Omental fat pad (tissue), 3 donors: ENCODE measurements at regions not wholly inside any gene's neighbourhood (a gene's known extent, or its start where the extent isn't known, plus 50 kb on each side); places are given as distances from the start of the nearest gene placed in this dataset.

ENCODE experiments used
- ATAC-seq: fragments of 150-250 bp; one replicate; pipeline ENCODE4 v1.9.1; 2016; ENCODE audit warnings: mild to moderate bottlenecking, moderate library complexity; ENCODE audit not compliant: low FRiP score
- DNase-seq: peaks from one replicate; pipeline ENCODE4 v3.0.0-alpha.2; 2019; ENCODE audit warnings: low spot score
- CTCF ChIP-seq, 3 donors: fragments of 450-650 bp; IDR thresholded peaks; one replicate each; pipeline ENCODE4 v1.5.1; 2016 to 2017; ENCODE audit warnings: antibody characterized with exemption in 3 of 3, mild to moderate bottlenecking in 3 of 3, moderate library complexity in 2 of 3

DNA sequence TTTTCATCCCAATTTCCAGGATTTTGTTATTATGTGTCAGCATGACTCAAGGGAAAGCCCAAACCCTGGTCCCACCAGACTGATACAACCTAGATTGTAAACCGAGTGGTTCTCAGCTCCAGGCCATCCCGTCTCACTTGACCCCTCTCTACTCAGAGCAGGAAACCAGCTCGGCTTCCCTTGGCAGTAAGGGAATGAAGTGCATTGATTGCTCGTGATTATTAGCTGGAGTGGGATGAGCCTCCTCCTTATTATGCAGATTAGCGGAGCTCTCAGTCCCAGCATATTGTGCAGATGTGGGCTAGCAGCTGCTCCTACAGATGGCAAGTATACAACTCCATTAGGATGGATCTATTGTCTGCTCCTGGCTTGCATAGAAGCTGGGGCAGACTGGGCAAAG lies 167.6 kb downstream of the LNPK start:
- DNase-seq (no peak), ATAC-seq (no peak)
- no peak for TF ChIP-seq CTCF (IDR thresholded peaks at IDR 0.05)

DNA sequence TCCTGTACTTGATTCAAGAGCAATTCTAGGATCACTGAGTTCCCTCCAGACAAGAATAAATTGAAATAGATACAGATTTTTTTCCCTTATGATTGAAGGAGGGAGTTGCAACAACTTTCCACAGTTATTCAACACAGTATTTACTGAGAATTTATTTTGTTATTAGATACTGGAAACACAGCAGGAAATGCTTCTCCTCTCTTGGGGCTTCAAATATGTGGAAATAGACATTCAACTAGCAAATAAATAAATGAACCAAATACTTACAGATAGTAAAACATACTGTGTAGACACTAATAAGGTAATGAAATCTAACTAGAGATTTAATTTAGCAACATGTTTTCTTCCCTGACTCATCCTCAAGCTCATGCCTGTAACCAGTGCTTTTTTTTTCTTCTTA lies 169.2 kb downstream of the LNPK start:
- no peak for DNase-seq
- TF ChIP-seq CTCF (IDR thresholded peaks at IDR 0.05): no peak
- ATAC-seq: no peak

- DNase-seq (no peak), ATAC-seq (no peak)
- no peak for TF ChIP-seq CTCF (IDR thresholded peaks at IDR 0.05)
These were observed 172.3 kb downstream of the LNPK start for GRCh38 chr2:175829741-175830140.

GRCh38 chr2:175827856-175828255 lies 174.2 kb downstream of the LNPK start:
- TF ChIP-seq CTCF (IDR thresholded peaks at IDR 0.05): no peak
- no peak for DNase-seq
- ATAC-seq: no peak

GRCh38 chr2:175824243-175824642 lies 177.8 kb downstream of the LNPK start:
- no peak for TF ChIP-seq CTCF (IDR thresholded peaks at IDR 0.05)

DNA sequence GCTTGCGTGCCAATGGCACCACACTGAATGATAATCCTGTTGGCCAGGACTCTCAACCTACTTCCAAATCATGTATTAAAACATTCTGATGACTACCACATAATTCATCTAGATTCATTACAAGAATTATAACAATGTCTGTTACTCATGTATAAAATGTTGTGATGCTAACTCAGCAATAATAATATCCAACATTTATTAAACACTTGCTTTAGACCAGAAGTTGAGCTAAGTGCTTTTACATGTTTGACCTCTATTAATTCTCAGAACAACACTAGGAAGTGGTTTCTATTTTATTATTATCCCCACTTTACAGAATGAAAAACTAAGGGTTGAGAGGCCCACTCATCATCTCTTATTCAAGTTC lies 178.4 kb downstream of the LNPK start:
- no peak for TF ChIP-seq CTCF (IDR thresholded peaks at IDR 0.05)
- ATAC-seq (no peak), DNase-seq (no peak)

More at GRCh38 chr2:175824243-175824642, 177.8 kb downstream of the LNPK start:
- ATAC-seq: no peak
- DNase-seq: no peak

- no peak for TF ChIP-seq CTCF (IDR thresholded peaks at IDR 0.05)
- no peak for DNase-seq
- no peak for ATAC-seq
These were observed 178.9 kb downstream of the LNPK start for GRCh38 chr2:175823002-175823706.
